Activated naive CD8-positive, alpha-beta T cell treated with anti-CD3 and anti-CD28 coated beads for 36 hours (primary cell): ENCODE measurements at regions not wholly inside any gene's neighbourhood (a gene's known extent, or its start where the extent isn't known, plus 50 kb on each side); places are given as distances from the start of the nearest gene placed in this dataset.

Experiments used
- DNase-seq: peaks from one replicate; pipeline ENCODE4 v3.0.0; 2021
- H3K27ac Mint-ChIP-seq: one replicate; pipeline ENCODE4 v1.8.0; 2022; ENCODE audit warnings: mild to moderate bottlenecking, moderate library complexity, mixed read lengths
- H3K27me3 Mint-ChIP-seq: one replicate; pipeline ENCODE4 v1.8.0; 2022; ENCODE audit warnings: mild to moderate bottlenecking, mixed read lengths
- H3K36me3 Mint-ChIP-seq: one replicate; pipeline ENCODE4 v1.8.0; 2021; ENCODE audit warnings: mild to moderate bottlenecking, mixed read lengths
- H3K4me1 Mint-ChIP-seq: one replicate; pipeline ENCODE4 v1.8.0; 2021; ENCODE audit warnings: mixed read lengths
- H3K4me3 Mint-ChIP-seq: one replicate; pipeline ENCODE4 v1.8.0; 2022; ENCODE audit warnings: mild to moderate bottlenecking, moderate library complexity, mixed read lengths
- H3K9me3 Mint-ChIP-seq: one replicate; pipeline ENCODE4 v1.8.0; 2022; ENCODE audit warnings: mixed read lengths

DNA sequence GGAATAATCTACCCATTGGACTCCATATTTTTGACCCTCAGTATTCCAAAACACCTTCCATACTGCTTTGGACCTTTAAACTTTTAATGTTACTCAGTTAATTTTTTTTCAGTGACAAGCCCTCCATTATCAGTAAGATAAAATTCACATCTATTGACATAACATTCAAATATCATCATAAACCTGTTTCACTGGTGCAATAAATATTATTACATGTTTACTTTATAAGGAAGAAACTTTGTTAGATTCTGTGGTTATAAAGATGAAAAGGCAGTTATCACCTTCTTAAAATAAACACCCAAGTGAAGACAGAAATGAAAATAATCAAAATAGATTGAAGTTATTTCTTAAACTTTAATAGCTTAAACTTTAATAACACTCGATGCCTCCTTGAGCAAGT lies 758.5 kb upstream of the ADGRL2 start:
- Mint-ChIP-seq H3K4me1 (no peaks in the 10 kb centered on the region), H3K4me3 (no peak overlapping the region), H3K9me3 (peaks cover 2% of the 10 kb centered on the region), H3K27ac (no peak overlapping the region), H3K27me3 (no peaks in the 10 kb centered on the region), H3K36me3 (no peaks in the 10 kb centered on the region)
- no peak for DNase-seq

DNA sequence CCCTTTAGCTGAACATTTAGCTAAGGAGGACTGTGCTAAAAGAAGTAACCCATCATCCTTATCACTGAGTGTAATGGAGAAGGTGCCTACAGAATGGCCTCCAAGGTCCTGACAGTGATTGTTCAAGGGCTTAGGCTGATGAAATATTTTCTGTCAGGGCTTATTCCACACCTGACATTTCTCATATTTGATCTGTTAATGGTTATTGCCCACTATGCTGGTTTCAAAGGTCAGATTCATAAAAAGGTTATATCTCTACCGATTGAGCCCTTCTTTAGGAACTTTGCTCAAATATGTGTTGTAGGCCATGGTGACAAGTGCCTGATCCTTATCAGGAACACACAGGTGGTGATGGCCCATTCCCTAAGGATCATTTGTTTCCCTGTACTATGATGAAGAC lies 766.4 kb upstream of the ADGRL2 start:
- peaks cover 1% of the 10 kb centered on the region for H3K36me3 Mint-ChIP-seq
- H3K9me3 Mint-ChIP-seq, result peaks cover 3% of the 10 kb centered on the region
- DNase-seq, result no peak
- H3K27ac Mint-ChIP-seq, result no peak overlapping the region
- H3K4me1 Mint-ChIP-seq, result no peaks in the 10 kb centered on the region
- H3K4me3 Mint-ChIP-seq, result no peak overlapping the region
- no peaks in the 10 kb centered on the region for H3K27me3 Mint-ChIP-seq

DNA sequence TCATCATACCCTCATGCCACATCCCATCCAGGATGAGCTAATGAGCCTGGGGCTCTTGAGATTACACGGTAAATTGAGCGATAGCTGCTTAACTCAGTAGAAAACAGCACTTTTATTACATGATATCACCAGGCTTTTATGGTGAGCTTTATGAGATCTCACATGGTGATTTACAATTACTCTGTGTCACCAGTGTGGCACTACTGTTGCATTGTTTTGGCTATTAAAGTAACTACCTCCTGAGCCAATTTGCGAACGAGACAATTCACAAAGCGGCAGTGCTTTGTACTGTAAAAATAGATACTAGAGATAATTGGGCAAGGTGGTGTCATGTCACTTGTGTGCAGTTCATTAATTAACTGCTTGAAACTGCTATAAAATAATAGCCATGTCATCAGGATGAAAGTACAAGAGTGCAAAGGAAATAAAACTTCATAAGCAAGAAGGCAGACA lies 767.7 kb upstream of the ADGRL2 start:
- H3K27ac Mint-ChIP-seq, result no peak overlapping the region

DNA sequence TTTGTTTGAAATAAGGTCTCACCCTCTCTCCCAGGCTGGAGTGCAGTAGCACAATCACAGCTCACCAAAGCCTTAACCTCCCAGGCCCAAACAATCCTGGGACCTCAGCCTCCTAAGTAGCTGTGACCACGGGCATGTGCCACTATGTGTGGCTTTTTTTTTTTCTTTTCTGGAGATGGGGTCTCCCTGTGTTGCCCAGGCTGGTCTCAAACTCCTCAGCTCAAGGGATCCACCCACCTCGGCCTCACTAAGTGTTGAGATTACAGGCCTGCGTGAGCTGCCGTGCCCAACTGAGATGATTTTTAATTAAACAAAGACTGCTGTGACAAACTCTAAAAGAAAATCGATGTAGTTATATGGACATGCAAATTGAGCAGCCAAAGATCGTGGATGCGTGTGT lies 768.4 kb upstream of the ADGRL2 start:
- no peaks in the 10 kb centered on the region for H3K27me3 Mint-ChIP-seq
- no peak for DNase-seq
- no peaks in the 10 kb centered on the region for H3K4me1 Mint-ChIP-seq
- H3K27ac Mint-ChIP-seq, result no peak overlapping the region
- H3K9me3 Mint-ChIP-seq, result peaks cover 3% of the 10 kb centered on the region
- H3K36me3 Mint-ChIP-seq, result peaks cover 1% of the 10 kb centered on the region
- no peak overlapping the region for H3K4me3 Mint-ChIP-seq

More for the DNA sequence above, 767.7 kb upstream of the ADGRL2 start:
- DNase-seq, result no peak
- Mint-ChIP-seq H3K4me1 (no peaks in the 10 kb centered on the region), H3K4me3 (no peak overlapping the region), H3K36me3 (peaks cover 1% of the 10 kb centered on the region), H3K9me3 (peaks cover 3% of the 10 kb centered on the region), H3K27me3 (no peaks in the 10 kb centered on the region)

DNA sequence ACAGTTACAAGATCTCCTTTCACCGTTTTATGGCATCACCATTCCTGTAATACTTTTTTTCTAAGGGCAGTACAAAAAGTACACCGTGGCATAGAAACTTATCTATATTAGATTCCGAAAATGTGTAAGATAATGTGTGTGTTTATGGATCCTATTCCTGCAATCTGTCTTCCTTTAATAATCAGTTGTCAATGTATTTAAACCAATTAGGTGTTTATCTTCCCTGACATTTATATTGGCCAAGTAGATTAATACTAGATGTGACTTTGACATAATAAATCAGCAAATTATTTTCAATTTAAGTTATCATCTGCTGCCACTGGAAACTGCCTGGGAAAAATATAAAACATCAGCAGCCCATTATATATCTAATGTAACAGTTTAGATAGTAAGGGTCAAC lies 770.3 kb upstream of the ADGRL2 start:
- H3K9me3 Mint-ChIP-seq, result peaks cover 6% of the 10 kb centered on the region
- H3K27me3 Mint-ChIP-seq, result no peaks in the 10 kb centered on the region
- DNase-seq, result no peak
- no peak overlapping the region for H3K4me3 Mint-ChIP-seq
- no peaks in the 10 kb centered on the region for H3K4me1 Mint-ChIP-seq
- H3K27ac Mint-ChIP-seq, result no peak overlapping the region
- peaks cover 1% of the 10 kb centered on the region for H3K36me3 Mint-ChIP-seq

DNA sequence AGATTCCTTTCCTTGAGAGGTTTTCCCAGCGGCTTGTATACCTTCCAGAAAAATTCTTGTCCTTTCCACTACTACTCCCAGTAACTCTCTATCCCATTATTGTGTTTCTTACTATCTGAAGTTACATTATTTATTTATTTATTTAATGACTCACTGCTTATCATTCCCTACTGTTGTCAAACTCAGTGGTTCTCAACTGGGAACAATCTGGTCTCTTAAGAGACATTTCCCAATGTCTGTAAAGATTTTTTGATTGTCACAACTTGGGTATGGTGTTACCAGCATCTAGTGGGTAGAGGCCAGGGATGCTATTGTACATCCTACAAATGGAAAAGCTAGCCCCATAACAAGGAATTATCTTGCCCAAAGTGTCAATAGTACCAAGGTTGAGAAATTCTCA lies 771.5 kb upstream of the ADGRL2 start:
- Mint-ChIP-seq H3K4me1 (no peaks in the 10 kb centered on the region), H3K9me3 (peaks cover 3% of the 10 kb centered on the region), H3K4me3 (no peak overlapping the region), H3K27ac (no peak overlapping the region), H3K27me3 (no peaks in the 10 kb centered on the region), H3K36me3 (no peaks in the 10 kb centered on the region)
- no peak for DNase-seq

DNA sequence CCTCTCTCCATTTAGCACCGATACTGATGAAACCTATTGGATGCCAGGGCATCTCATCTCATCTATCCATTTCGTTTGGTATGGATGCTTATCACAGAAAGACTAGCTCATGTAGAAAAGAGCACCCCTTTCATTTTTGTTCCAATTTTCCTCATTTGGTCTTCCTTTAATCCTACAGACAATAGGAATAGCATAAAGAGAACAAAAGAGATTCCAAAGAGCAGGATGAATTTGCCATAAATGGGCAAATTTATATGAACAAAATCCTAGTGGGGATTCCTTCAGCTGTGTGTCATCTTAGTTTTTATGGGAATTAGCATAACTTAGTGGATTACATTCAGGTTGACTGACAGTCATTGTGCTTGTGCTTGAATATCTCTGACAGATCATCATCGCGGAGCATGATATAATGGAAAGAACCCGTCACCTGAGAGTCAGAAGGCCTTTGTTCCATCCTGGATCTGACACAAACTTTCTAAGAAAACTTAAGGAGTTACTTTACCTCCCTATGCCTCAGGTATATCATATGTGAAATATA lies 777.5 kb upstream of the ADGRL2 start:
- Mint-ChIP-seq H3K4me3 (no peak overlapping the region), H3K36me3 (no peaks in the 10 kb centered on the region), H3K4me1 (no peaks in the 10 kb centered on the region), H3K27me3 (no peaks in the 10 kb centered on the region), H3K9me3 (peaks cover 3% of the 10 kb centered on the region), H3K27ac (no peak overlapping the region)
- DNase-seq, result no peak

DNA sequence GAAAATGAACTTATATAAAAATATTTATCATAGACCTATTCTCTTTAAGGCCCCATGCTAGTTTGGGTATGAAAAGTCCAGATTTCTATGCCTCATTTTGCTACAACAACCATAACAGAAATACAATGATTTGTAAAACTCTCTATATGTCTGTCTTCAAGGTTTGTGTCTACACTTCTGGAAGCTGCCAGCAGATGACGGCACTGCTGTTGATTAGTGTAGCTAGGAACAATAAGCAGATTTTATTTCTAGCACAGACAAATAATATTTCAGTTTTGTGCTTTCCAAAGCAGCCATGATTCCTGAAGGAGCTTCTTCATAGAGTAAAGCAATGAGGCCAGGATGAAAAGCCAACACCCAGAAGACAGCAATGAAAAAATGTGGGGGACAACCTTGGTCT lies 779.6 kb upstream of the ADGRL2 start:
- Mint-ChIP-seq H3K27ac (no peak overlapping the region), H3K4me1 (no peaks in the 10 kb centered on the region), H3K4me3 (no peak overlapping the region), H3K27me3 (no peaks in the 10 kb centered on the region), H3K36me3 (no peaks in the 10 kb centered on the region), H3K9me3 (peaks cover 3% of the 10 kb centered on the region)
- no peak for DNase-seq

DNA sequence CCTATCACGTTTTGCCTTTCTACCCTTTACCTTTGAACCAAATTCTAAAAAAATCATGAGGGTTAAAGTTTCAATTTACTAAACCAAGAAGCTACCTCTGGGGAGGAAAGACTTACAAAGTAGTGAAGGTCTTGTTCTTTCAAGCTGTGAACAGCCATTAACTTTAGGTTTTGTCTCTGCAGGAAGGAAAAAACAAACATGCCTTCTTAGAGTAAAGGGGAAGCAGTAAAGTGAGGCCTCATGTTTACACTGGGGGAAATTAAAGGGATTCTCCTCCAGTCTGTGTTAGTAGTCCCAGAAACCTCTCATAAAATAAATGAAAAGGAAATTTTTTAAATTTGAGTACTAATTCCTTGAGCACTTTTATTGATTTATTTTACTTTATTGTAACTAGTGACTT lies 780.2 kb upstream of the ADGRL2 start:
- H3K36me3 Mint-ChIP-seq, result no peaks in the 10 kb centered on the region
- no peak overlapping the region for H3K27ac Mint-ChIP-seq
- no peaks in the 10 kb centered on the region for H3K4me1 Mint-ChIP-seq
- no peaks in the 10 kb centered on the region for H3K27me3 Mint-ChIP-seq
- H3K9me3 Mint-ChIP-seq, result peaks cover 1% of the 10 kb centered on the region
- DNase-seq, result no peak
- no peak overlapping the region for H3K4me3 Mint-ChIP-seq

DNA sequence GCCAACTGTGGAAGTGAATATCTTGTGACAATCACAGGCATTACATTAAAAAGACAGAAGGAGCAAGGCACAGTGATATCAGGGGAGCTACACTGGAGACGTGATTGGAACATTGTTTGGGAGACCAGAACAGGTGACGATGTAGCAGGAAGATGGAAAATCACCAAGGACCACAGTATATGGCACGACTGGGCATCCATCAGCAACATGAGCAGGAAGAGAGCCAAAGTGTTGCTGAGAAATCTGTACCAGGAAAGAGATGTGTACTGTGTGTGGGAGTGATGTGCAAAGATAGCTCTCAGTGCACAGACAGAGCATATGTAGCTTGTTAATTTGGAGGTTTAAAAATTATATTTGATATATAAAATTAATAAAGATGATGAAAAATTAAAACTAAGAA lies 790.6 kb upstream of the ADGRL2 start:
- DNase-seq, result no peak
- H3K36me3 Mint-ChIP-seq, result no peaks in the 10 kb centered on the region
- H3K4me3 Mint-ChIP-seq, result no peak overlapping the region
- no peaks in the 10 kb centered on the region for H3K27me3 Mint-ChIP-seq
- no peak overlapping the region for H3K27ac Mint-ChIP-seq
- no peaks in the 10 kb centered on the region for H3K4me1 Mint-ChIP-seq
- peaks cover 3% of the 10 kb centered on the region for H3K9me3 Mint-ChIP-seq

DNA sequence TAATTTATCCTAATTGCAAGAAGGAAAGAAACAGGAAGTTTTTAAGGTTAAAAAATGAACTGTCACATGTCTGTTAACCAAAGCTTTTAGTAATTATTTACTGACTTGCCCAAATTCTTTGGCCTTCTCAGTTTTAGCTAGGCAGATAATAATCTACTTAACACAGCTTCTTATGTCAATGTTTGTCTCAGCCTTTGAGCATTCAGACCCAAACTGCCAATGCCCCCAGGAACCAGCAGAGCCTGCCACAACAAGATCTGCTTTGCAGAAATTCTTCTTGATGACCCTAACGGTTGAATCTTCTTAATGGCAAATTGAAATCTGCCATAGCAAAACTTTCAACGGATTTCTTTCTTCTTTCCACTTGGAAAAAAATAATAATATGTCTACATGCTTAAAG lies 792.4 kb upstream of the ADGRL2 start:
- Mint-ChIP-seq H3K9me3 (peaks cover 3% of the 10 kb centered on the region), H3K36me3 (no peaks in the 10 kb centered on the region)
- DNase-seq, result no peak

DNA sequence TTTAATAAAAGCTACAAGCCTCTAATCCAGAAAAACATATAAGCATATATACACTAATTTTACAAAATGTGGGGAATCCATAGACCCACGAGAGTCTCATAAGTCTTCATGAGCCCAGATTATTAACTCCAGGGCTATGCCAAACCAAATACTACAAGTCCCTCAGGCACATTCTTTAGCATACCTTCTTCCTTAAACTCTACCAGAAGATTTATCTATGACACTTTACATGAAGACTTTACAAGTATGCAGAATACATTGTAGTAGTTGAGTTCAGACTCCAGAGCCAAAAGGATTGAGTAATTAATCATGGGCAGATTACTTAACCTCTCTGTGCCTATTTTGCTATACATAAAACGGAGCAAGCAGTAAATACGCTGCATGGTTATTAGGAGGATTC lies 793.7 kb upstream of the ADGRL2 start:
- Mint-ChIP-seq H3K27me3 (no peaks in the 10 kb centered on the region), H3K9me3 (peaks cover 3% of the 10 kb centered on the region), H3K4me3 (no peak overlapping the region), H3K27ac (no peak overlapping the region), H3K36me3 (no peaks in the 10 kb centered on the region), H3K4me1 (no peaks in the 10 kb centered on the region)
- DNase-seq, result no peak

More for the DNA sequence above, 792.4 kb upstream of the ADGRL2 start:
- H3K27me3 Mint-ChIP-seq, result no peaks in the 10 kb centered on the region
- no peak overlapping the region for H3K27ac Mint-ChIP-seq
- H3K4me1 Mint-ChIP-seq, result no peaks in the 10 kb centered on the region
- H3K4me3 Mint-ChIP-seq, result no peak overlapping the region

DNA sequence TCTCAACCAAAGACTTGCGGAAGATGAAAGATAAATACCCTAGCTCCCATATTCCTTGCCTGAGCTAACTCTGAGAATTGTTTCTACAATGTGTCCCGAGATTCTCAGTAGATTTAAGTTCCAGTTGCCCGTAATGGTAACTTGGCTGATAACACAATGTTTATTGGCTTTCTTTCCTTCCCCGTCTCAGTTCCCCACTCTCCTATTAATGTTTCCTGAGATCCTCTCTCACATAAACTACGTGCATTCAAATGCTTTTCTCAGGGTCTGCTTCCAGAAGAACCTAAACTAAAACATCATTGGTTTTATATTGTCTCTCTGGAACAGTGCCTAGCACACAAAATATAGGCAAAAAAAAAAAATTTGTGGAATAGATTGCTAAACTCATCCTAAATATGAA lies 794.2 kb upstream of the ADGRL2 start:
- Mint-ChIP-seq H3K27me3 (no peaks in the 10 kb centered on the region), H3K4me3 (no peak overlapping the region), H3K4me1 (no peaks in the 10 kb centered on the region), H3K27ac (no peak overlapping the region), H3K36me3 (no peaks in the 10 kb centered on the region), H3K9me3 (peaks cover 3% of the 10 kb centered on the region)
- DNase-seq, result no peak

DNA sequence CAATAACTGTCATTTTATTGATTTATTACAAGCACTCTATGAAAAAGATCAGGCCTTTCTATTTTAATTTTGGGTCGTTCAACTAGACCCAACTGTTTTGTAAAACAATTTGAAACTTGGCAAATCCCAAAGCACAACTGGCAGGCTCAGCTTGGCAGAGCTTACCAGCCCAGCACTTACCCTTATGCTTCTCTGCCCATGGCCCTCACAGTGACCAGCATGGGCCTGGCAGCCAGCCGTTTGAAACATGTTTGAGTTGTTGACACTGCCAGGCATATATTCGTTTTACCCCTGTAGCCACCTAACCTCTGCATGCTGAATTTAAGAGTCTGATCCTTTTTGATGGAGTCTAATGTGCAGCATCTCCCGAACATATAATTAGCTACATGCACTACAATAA lies 796.7 kb upstream of the ADGRL2 start:
- no peaks in the 10 kb centered on the region for H3K4me1 Mint-ChIP-seq
- H3K27me3 Mint-ChIP-seq, result no peaks in the 10 kb centered on the region
- H3K9me3 Mint-ChIP-seq, result peaks cover 3% of the 10 kb centered on the region
- DNase-seq, result no peak
- H3K36me3 Mint-ChIP-seq, result no peaks in the 10 kb centered on the region
- H3K4me3 Mint-ChIP-seq, result no peak overlapping the region
- H3K27ac Mint-ChIP-seq, result no peak overlapping the region

DNA sequence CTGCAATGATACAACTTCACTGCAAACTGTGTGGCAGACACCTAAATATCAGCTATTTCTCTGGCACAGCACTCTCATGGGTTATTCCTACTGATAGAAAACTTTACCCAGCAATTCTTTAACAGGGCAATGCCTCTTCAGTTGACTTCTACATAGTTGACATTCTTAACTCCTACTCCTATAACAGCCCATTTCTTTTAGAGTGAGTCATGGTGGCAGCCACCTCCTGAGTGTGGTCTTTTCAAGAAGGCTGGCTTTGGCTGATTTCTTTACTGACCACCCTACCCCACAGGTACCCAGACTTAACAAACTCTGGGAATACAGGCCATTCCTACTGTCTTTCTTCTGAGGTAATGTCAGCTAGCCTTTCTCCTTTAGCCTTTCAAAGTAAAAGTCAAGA lies 805.8 kb upstream of the ADGRL2 start:
- Mint-ChIP-seq H3K4me3 (no peak overlapping the region), H3K9me3 (peaks cover 5% of the 10 kb centered on the region), H3K4me1 (no peaks in the 10 kb centered on the region), H3K36me3 (no peaks in the 10 kb centered on the region), H3K27me3 (no peaks in the 10 kb centered on the region), H3K27ac (no peak overlapping the region)
- no peak for DNase-seq

DNA sequence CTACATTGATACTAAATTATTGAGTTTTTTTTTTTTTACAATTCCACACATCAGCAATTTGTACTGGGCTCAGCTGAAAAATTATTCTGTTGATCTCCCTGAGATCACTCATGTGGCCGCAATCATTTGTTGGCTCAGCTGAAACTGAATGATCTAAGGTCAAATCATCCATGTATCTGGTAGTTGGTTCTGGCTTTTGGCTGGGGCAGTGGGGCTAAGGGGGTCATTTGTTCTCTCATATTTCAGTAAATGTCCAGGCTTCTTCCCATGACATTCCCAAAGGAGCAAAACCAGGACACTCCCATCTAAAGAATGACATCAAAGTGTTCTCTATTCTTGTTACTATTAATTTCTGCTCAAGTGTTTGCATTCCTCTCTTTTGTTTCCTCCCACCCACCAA lies 806.7 kb upstream of the ADGRL2 start:
- Mint-ChIP-seq H3K4me3 (no peak overlapping the region), H3K4me1 (no peaks in the 10 kb centered on the region), H3K27me3 (no peaks in the 10 kb centered on the region), H3K9me3 (peaks cover 5% of the 10 kb centered on the region), H3K36me3 (no peaks in the 10 kb centered on the region), H3K27ac (no peak overlapping the region)
- no peak for DNase-seq
